C4-2B (cell line): ENCODE measurements at regions not wholly inside any gene's neighbourhood (a gene's known extent, or its start where the extent isn't known, plus 50 kb on each side); places are given as distances from the start of the nearest gene placed in this dataset.

ENCODE experiments used
- ZFX ChIP-seq: fragments of 450-650 bp; IDR thresholded peaks from 2 replicates; pipeline ENCODE4 v1.6.1; 2017
- TF ChIP-seq, protein P1 (sequence below): fragments of 450-650 bp; conservative IDR thresholded peaks from 2 replicates; pipeline ENCODE4 v1.5.1; 2017; ENCODE audit warnings: mild to moderate bottlenecking

GRCh38 chr7:3188946-3189345 is 112.1 kb upstream of the SDK1 start:
- TF ChIP-seq, protein P1, sequence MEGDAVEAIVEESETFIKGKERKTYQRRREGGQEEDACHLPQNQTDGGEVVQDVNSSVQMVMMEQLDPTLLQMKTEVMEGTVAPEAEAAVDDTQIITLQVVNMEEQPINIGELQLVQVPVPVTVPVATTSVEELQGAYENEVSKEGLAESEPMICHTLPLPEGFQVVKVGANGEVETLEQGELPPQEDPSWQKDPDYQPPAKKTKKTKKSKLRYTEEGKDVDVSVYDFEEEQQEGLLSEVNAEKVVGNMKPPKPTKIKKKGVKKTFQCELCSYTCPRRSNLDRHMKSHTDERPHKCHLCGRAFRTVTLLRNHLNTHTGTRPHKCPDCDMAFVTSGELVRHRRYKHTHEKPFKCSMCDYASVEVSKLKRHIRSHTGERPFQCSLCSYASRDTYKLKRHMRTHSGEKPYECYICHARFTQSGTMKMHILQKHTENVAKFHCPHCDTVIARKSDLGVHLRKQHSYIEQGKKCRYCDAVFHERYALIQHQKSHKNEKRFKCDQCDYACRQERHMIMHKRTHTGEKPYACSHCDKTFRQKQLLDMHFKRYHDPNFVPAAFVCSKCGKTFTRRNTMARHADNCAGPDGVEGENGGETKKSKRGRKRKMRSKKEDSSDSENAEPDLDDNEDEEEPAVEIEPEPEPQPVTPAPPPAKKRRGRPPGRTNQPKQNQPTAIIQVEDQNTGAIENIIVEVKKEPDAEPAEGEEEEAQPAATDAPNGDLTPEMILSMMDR = no peak
- TF ChIP-seq ZFX = no peak
